Left renal pelvis (tissue), 4 donors: ENCODE measurements at regions not wholly inside any gene's neighbourhood (a gene's known extent, or its start where the extent isn't known, plus 50 kb on each side); places are given as distances from the start of the nearest gene placed in this dataset.

Experiments
- DNase-seq, 4 donors: peaks; one replicate each; pipeline ENCODE4 v3.0.0-alpha.2; 2013; ENCODE audit warnings: low read depth in 4 of 4, low spot score in 3 of 4

- no peak for DNase-seq
These were observed 68.2 kb downstream of the MFAP3 start for GRCh38 chr5:154107010-154107409.

- no peak for DNase-seq
These were observed 69.0 kb downstream of the MFAP3 start for GRCh38 chr5:154107756-154108155.

- DNase-seq, result no peak
These were observed 70.8 kb downstream of the MFAP3 start for GRCh38 chr5:154109416-154110106.

- DNase-seq, result no peak
These were observed 71.3 kb downstream of the MFAP3 start for GRCh38 chr5:154110107-154110453.

GRCh38 chr5:154110716-154111115 lies 71.9 kb downstream of the MFAP3 start:
- DNase-seq, result no peak

GRCh38 chr5:154111214-154111613 lies 72.4 kb downstream of the MFAP3 start:
- DNase-seq, result no peak

GRCh38 chr5:154112255-154112654 lies 73.5 kb downstream of the MFAP3 start:
- DNase-seq, result no peak

- DNase-seq, result no peak
These were observed 75.2 kb upstream of the GALNT10 start for GRCh38 chr5:154115291-154115690.

- no peak for DNase-seq
These were observed 73.5 kb upstream of the GALNT10 start for GRCh38 chr5:154117050-154117449.

- DNase-seq, result no peak
These were observed 72.6 kb upstream of the GALNT10 start for GRCh38 chr5:154117930-154118329.

GRCh38 chr5:154118385-154118784 lies 72.1 kb upstream of the GALNT10 start:
- no peak for DNase-seq

GRCh38 chr5:154118893-154119336 lies 71.6 kb upstream of the GALNT10 start:
- peak in 1 of 4 donors; percentile 27 for DNase-seq

GRCh38 chr5:154129013-154129412 lies 61.5 kb upstream of the GALNT10 start:
- no peak for DNase-seq

GRCh38 chr5:154129921-154130320 lies 60.6 kb upstream of the GALNT10 start:
- DNase-seq, result no peak

GRCh38 chr5:154131817-154132216 lies 58.7 kb upstream of the GALNT10 start:
- no peak for DNase-seq

GRCh38 chr5:154132718-154133307 lies 57.7 kb upstream of the GALNT10 start:
- no peak for DNase-seq

- no peak for DNase-seq
These were observed 56.9 kb upstream of the GALNT10 start for GRCh38 chr5:154133591-154133990.

- no peak for DNase-seq
These were observed 56.0 kb upstream of the GALNT10 start for GRCh38 chr5:154134499-154134898.

GRCh38 chr5:154135125-154135817 lies 55.3 kb upstream of the GALNT10 start:
- DNase-seq, result no peak

- DNase-seq, result no peak
These were observed 54.4 kb upstream of the GALNT10 start for GRCh38 chr5:154136141-154136540.

- DNase-seq, result no peak
These were observed 51.8 kb upstream of the GALNT10 start for GRCh38 chr5:154138701-154139100.

- no peak for DNase-seq
These were observed 50.2 kb upstream of the GALNT10 start for GRCh38 chr5:154140381-154140780.
